HG02870 (cell line): ENCODE measurements at regions not wholly inside any gene's neighbourhood (a gene's known extent, or its start where the extent isn't known, plus 50 kb on each side); places are given as distances from the start of the nearest gene placed in this dataset.

Source experiments
- ATAC-seq: cut with Tn5 transposase; IDR thresholded peaks from one replicate; pipeline ENCODE4 v1.9.1; 2021; ENCODE audit warnings: mild to moderate bottlenecking, moderate library complexity; ENCODE audit not compliant: unreplicated experiment

GRCh38 chr1:83813576-83813975, 185.4 kb downstream of the TTLL7 start:
- ATAC-seq = no peak

GRCh38 chr1:83810144-83810543, 188.8 kb downstream of the TTLL7 start:
- no peak for ATAC-seq

- no peak for ATAC-seq
Measured at GRCh38 chr1:83808536-83808935, 190.4 kb downstream of the TTLL7 start.

GRCh38 chr1:83807821-83808220, 191.1 kb downstream of the TTLL7 start:
- ATAC-seq = no peak

GRCh38 chr1:83807231-83807630, 191.7 kb downstream of the TTLL7 start:
- no peak for ATAC-seq

GRCh38 chr1:83805921-83806320, 193.0 kb downstream of the TTLL7 start:
- ATAC-seq = no peak

GRCh38 chr1:83802460-83803152, 196.3 kb downstream of the TTLL7 start:
- ATAC-seq = no peak

GRCh38 chr1:83802023-83802422, 196.9 kb downstream of the TTLL7 start:
- no peak for ATAC-seq

GRCh38 chr1:83800066-83800465, 198.9 kb downstream of the TTLL7 start:
- ATAC-seq = no peak

GRCh38 chr1:83799594-83799993, 199.3 kb downstream of the TTLL7 start:
- no peak for ATAC-seq

GRCh38 chr1:83798965-83799364, 200.0 kb downstream of the TTLL7 start:
- ATAC-seq = no peak

GRCh38 chr1:83796409-83796808, 202.5 kb downstream of the TTLL7 start:
- ATAC-seq = no peak

- peak; percentile 98 for ATAC-seq
Measured at GRCh38 chr1:83794384-83794783, 204.5 kb downstream of the TTLL7 start.

- ATAC-seq = no peak
Measured at GRCh38 chr1:83791821-83792437, 207.0 kb downstream of the TTLL7 start.

- no peak for ATAC-seq
Measured at GRCh38 chr1:83790446-83790845, 208.5 kb downstream of the TTLL7 start.

- no peak for ATAC-seq
Measured at GRCh38 chr1:83787246-83787998, 211.5 kb downstream of the TTLL7 start.

- ATAC-seq = no peak
Measured at GRCh38 chr1:83781667-83782066, 217.3 kb downstream of the TTLL7 start.

GRCh38 chr1:83779565-83779964, 219.4 kb downstream of the TTLL7 start:
- no peak for ATAC-seq

- no peak for ATAC-seq
Measured at GRCh38 chr1:83777758-83778101, 221.2 kb downstream of the TTLL7 start.

- no peak for ATAC-seq
Measured at GRCh38 chr1:83776913-83777757, 221.8 kb downstream of the TTLL7 start.

- ATAC-seq = no peak
Measured at GRCh38 chr1:83775977-83776603, 222.8 kb downstream of the TTLL7 start.
